ENCODE measurements at regions not wholly inside any gene's neighbourhood (a gene's known extent, or its start where the extent isn't known, plus 50 kb on each side); places are given as distances from the start of the nearest gene placed in this dataset.

DNA sequence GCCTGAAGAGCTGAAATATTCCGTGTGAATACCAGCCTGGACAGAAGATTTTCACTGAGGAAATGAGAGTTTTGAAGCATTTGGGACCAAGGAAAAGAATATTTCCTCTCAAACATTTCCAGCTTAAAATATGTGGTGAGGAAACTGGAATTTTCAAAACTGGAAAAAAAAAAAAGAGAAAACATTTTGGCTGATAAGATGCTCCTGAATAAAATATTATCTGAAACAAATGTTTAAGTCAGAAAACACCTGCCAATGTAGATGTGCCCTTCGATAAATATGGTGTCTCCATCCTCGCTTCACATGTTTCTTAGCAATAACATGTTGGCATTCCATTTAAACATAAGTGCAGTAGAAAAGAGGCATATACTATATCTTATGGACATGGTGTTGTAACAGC, 567.0 kb downstream of the PRKD1 start:
- H2BK15ac ChIP-seq (ENCODE audit: low read length): no peak overlapping the region
- H3K4me1 ChIP-seq (replicated peaks in 1 of 4; ENCODE audit: control insufficient read depth in 3 of 4, insufficient read depth in 4 of 4, low read length in 3 of 4): no peaks in the 10 kb centered on the region
- H2BK20ac ChIP-seq (ENCODE audit: low read length): no peak overlapping the region
- no peaks in the 10 kb centered on the region for H3K27me3 ChIP-seq (replicated peaks in 1 of 4; ENCODE audit: control insufficient read depth in 3 of 4, extremely low read depth in 1 of 4, insufficient read depth in 3 of 4, low read length in 3 of 4)
- no peak overlapping the region for H3K4me3 ChIP-seq (ENCODE audit: extremely low read depth in 1 of 4, insufficient read depth in 2 of 4, low read depth in 3 of 4, low read length in 4 of 4)
- no peak overlapping the region for H3K18ac ChIP-seq (ENCODE audit: extremely low read depth, low read length)
- no peak for DNase-seq (ENCODE audit: low read depth in 1 of 2, low spot score in 2 of 2)
- POLR2A ChIA-PET (ENCODE audit: partially characterized antibody): no interaction called here
- no peaks in the 10 kb centered on the region for H3K9me3 ChIP-seq (ENCODE audit: insufficient read depth in 2 of 2, low read depth in 1 of 2, low read length in 1 of 2)
- H4K91ac ChIP-seq (replicated peaks; ENCODE audit: insufficient read length, low read length): no peak overlapping the region
- no peak overlapping the region for H2AFZ ChIP-seq (ENCODE audit: low read length)
- no peak overlapping the region for H3K23ac ChIP-seq (ENCODE audit: insufficient read length)
- H3K4me2 ChIP-seq (ENCODE audit: insufficient read depth in 1 of 2, low read depth in 2 of 2, low read length in 2 of 2): no peak overlapping the region
- no peaks in the 10 kb centered on the region for H4K20me1 ChIP-seq (replicated peaks in 1 of 2; ENCODE audit: control insufficient read depth in 1 of 2, insufficient read depth in 2 of 2, low read length in 2 of 2)
- H3K27ac ChIP-seq (ENCODE audit: low read depth, low read length): no peak overlapping the region
- H4K8ac ChIP-seq (ENCODE audit: extremely low read depth, insufficient read depth, low read length): no peak overlapping the region
- no peak overlapping the region for H2BK5ac ChIP-seq (ENCODE audit: low read depth, low read length)
- H4K5ac ChIP-seq (ENCODE audit: insufficient read length, low read depth, low read length): no peak overlapping the region
- no peaks in the 10 kb centered on the region for H3K23me2 ChIP-seq (ENCODE audit: low read depth, low read length)
- H3K4ac ChIP-seq (replicated peaks; ENCODE audit: insufficient read length, low read depth, low read length): no peak overlapping the region
- no peak overlapping the region for H2BK12ac ChIP-seq (ENCODE audit: low read depth, low read length)
- no peak overlapping the region for H2BK120ac ChIP-seq (replicated peaks; ENCODE audit: low read depth, low read length)
- H3K14ac ChIP-seq (ENCODE audit: insufficient read length): no peak overlapping the region
- H3K79me1 ChIP-seq (ENCODE audit: low read depth, low read length): no peaks in the 10 kb centered on the region
- no peaks in the 10 kb centered on the region for H3K36me3 ChIP-seq (ENCODE audit: control insufficient read depth in 2 of 4, insufficient read depth in 4 of 4, low read length in 3 of 4)
- TF ChIP-seq SP1 (IDR thresholded peaks at IDR 0.05; ENCODE audit: low read depth, low read length): no peak
- H3K79me2 ChIP-seq (ENCODE audit: control insufficient read depth in 1 of 2, insufficient read depth in 2 of 2, low read length in 2 of 2): no peaks in the 10 kb centered on the region
- H2AK5ac ChIP-seq (ENCODE audit: low read depth, low read length): no peak overlapping the region
- no peak overlapping the region for H3K56ac ChIP-seq (replicated peaks; ENCODE audit: insufficient read length, low read depth, low read length)
- no peak for FAIRE-seq
- CTCF ChIA-PET (ENCODE audit: partially characterized antibody): interaction anchor here (0.6 kb wide), 1 partner anchor 48 kb away, joined by 4 read pairs; no protein-coding TSS in a partner anchor
- no peak overlapping the region for H3K9ac ChIP-seq (replicated peaks in 1 of 4; ENCODE audit: extremely low read depth in 1 of 4, low read depth in 3 of 4, low read length in 3 of 4)
- 88% methylated on average over 3 of the region's 3 CpGs; no CpG with 5 or more reads in 1 of the 2 experiments for WGBS, 2 experiments (ENCODE audit: extremely low coverage in 1 of 2, insufficient coverage in 1 of 2, insufficient read length in 1 of 2, insufficient replicate concordance in 2 of 2, low coverage in 1 of 2, low lambda C conversion rate in 2 of 2, missing lambda C conversion rate in 1 of 2)
